ENCODE measurements at regions not wholly inside any gene's neighbourhood (a gene's known extent, or its start where the extent isn't known, plus 50 kb on each side); places are given as distances from the start of the nearest gene placed in this dataset.

DNA sequence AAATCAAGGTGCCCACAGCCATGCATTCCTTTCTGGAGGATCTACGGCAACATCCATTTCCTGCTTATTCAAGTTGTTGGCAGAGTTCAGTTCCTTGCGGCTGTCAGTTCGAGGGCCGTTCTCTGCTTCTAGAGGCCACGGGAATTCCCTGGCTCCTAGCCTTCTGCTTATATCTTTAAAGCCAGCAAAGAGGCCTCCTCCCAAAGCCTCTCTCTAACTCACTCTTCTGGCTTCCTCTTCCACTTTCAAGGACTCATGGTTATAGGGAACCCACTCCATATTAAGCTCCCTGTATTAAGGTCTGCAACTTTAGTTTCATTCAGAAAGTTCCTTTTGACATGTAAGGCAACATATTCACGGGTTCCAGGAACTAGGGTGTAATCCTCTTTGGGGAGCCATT, 150.1 kb upstream of the RMP24 start:
- Histone ChIP-seq H3K4me3 (no peak overlapping the region), H3K27ac (no peak overlapping the region), H3K27me3 (no peaks in the 10 kb centered on the region), H3K9me3 (ENCODE audit: low read depth) (no peaks in the 10 kb centered on the region), H3K4me2 (no peak overlapping the region), H3K9ac (no peak overlapping the region), H2AFZ (replicated peaks) (no peak overlapping the region), H3K79me2 (ENCODE audit: low read depth) (no peaks in the 10 kb centered on the region), H4K20me1 (ENCODE audit: low read depth) (no peaks in the 10 kb centered on the region), H3F3A (ENCODE audit: low read depth) (no peaks in the 10 kb centered on the region), H3K4me1 (no peaks in the 10 kb centered on the region), H3K36me3 (no peaks in the 10 kb centered on the region)
- H3K27ac Mint-ChIP-seq, result no peak overlapping the region
- peaks cover 4% of the 10 kb centered on the region for H3K27me3 Mint-ChIP-seq (ENCODE audit: insufficient read depth, low read depth)
- H3K9me3 Mint-ChIP-seq, result no peaks in the 10 kb centered on the region
- DNase-seq (ENCODE audit: low spot score), result no peak
- no peak overlapping the region for H3K4me3 Mint-ChIP-seq
- no peaks in the 10 kb centered on the region for H3K36me3 Mint-ChIP-seq
- H3K4me1 Mint-ChIP-seq, result no peaks in the 10 kb centered on the region
- TF ChIP-seq EZH2 (IDR thresholded peaks at IDR 0.05) (no peak), EZH2phosphoT487 (IDR thresholded peaks at IDR 0.05) (no peak)
- TF ChIP-seq, protein P1, sequence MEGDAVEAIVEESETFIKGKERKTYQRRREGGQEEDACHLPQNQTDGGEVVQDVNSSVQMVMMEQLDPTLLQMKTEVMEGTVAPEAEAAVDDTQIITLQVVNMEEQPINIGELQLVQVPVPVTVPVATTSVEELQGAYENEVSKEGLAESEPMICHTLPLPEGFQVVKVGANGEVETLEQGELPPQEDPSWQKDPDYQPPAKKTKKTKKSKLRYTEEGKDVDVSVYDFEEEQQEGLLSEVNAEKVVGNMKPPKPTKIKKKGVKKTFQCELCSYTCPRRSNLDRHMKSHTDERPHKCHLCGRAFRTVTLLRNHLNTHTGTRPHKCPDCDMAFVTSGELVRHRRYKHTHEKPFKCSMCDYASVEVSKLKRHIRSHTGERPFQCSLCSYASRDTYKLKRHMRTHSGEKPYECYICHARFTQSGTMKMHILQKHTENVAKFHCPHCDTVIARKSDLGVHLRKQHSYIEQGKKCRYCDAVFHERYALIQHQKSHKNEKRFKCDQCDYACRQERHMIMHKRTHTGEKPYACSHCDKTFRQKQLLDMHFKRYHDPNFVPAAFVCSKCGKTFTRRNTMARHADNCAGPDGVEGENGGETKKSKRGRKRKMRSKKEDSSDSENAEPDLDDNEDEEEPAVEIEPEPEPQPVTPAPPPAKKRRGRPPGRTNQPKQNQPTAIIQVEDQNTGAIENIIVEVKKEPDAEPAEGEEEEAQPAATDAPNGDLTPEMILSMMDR (IDR thresholded peaks at IDR 0.05), result no peak

DNA sequence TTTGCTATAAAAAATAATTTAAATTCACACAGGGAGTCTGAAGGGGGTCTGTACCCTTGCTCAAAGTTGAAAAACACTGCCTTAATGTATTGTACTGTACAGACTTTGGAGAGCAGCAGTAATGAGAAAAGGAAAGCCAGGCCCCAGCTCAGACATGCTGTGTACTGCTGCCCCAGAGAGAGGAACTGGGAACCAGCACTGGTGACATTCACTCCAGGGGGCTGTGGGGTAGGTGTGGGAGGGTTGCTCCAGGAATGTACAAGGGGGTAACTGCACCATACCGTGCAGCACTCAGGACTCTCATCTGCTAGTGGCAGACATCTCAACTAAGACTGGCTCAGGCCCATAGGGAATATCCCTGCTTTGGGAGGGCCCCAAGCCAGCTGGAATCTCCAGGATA, 146.0 kb upstream of the RMP24 start:
- H3K4me2 ChIP-seq, result no peak overlapping the region
- no peaks in the 10 kb centered on the region for H3K4me1 Mint-ChIP-seq

DNA sequence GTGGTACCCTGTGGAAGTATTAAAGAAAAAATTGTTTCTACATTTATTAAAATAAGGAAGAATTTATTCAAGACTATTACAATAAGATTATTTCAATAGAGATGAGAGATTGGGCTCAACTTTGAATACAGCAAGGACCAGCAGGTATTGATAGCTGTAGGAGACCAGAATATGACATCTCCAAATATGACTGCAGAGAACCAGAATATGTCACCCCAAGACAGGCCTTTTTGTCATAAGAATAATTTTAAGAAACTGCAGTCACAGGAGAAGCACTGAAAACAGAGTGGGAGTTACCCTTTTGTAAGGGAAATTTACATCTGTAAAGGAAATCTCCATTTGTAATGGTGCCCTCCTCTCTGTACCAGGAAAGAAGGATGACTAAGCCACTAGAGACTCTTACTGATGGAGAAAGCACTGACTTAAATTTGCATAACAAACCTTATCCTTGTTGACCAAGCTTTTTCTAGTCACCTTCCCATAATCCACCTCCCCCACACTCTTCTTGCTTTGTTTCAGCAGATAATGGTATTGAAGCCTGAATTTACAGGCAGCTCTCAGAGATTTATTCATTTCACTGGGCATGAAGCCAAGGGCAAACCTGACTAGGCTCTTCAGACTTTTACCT, 145.1 kb upstream of the RMP24 start:
- no peaks in the 10 kb centered on the region for H3K27me3 ChIP-seq
- Mint-ChIP-seq H3K27me3 (ENCODE audit: insufficient read depth, low read depth) (peaks cover 3% of the 10 kb centered on the region), H3K9me3 (no peaks in the 10 kb centered on the region), H3K4me1 (no peaks in the 10 kb centered on the region), H3K27ac (no peak overlapping the region), H3K36me3 (no peaks in the 10 kb centered on the region), H3K4me3 (no peak overlapping the region)
- no peaks in the 10 kb centered on the region for H4K20me1 ChIP-seq (ENCODE audit: low read depth)
- no peaks in the 10 kb centered on the region for H3K79me2 ChIP-seq (ENCODE audit: low read depth)
- no peak overlapping the region for H3K9ac ChIP-seq
- no peaks in the 10 kb centered on the region for H3K36me3 ChIP-seq
- H2AFZ ChIP-seq (replicated peaks), result peak overlapping the region; percentile 4
- DNase-seq (ENCODE audit: low spot score), result no peak
- no peak overlapping the region for H3K27ac ChIP-seq
- TF ChIP-seq, protein P1 (IDR thresholded peaks at IDR 0.05), result no peak
- TF ChIP-seq EZH2phosphoT487 (IDR thresholded peaks at IDR 0.05) (no peak), EZH2 (IDR thresholded peaks at IDR 0.05) (no peak)
- H3K9me3 ChIP-seq (ENCODE audit: low read depth), result no peaks in the 10 kb centered on the region
- H3F3A ChIP-seq (ENCODE audit: low read depth), result no peaks in the 10 kb centered on the region
- no peak overlapping the region for H3K4me3 ChIP-seq
- H3K4me2 ChIP-seq, result no peak overlapping the region
- H3K4me1 ChIP-seq, result no peaks in the 10 kb centered on the region

More for the DNA sequence above, 146.0 kb upstream of the RMP24 start:
- Histone ChIP-seq H3K27ac (no peak overlapping the region), H2AFZ (replicated peaks) (no peak overlapping the region), H3K9me3 (ENCODE audit: low read depth) (no peaks in the 10 kb centered on the region), H3K4me1 (no peaks in the 10 kb centered on the region), H3K79me2 (ENCODE audit: low read depth) (no peaks in the 10 kb centered on the region), H3F3A (ENCODE audit: low read depth) (no peaks in the 10 kb centered on the region), H3K36me3 (no peaks in the 10 kb centered on the region), H3K27me3 (no peaks in the 10 kb centered on the region), H3K9ac (no peak overlapping the region), H4K20me1 (ENCODE audit: low read depth) (no peaks in the 10 kb centered on the region), H3K4me3 (no peak overlapping the region)
- DNase-seq (ENCODE audit: low spot score), result no peak
- Mint-ChIP-seq H3K27me3 (ENCODE audit: insufficient read depth, low read depth) (peaks cover 3% of the 10 kb centered on the region), H3K27ac (no peak overlapping the region), H3K9me3 (no peaks in the 10 kb centered on the region), H3K36me3 (no peaks in the 10 kb centered on the region), H3K4me3 (no peak overlapping the region)
- TF ChIP-seq, protein P1 (IDR thresholded peaks at IDR 0.05), result no peak
- TF ChIP-seq EZH2 (IDR thresholded peaks at IDR 0.05) (no peak), EZH2phosphoT487 (IDR thresholded peaks at IDR 0.05) (no peak)

Measured in neural progenitor cell (in vitro differentiated cells).